Mucosa of stomach (tissue), 1 donor: ENCODE measurements at regions not wholly inside any gene's neighbourhood (a gene's known extent, or its start where the extent isn't known, plus 50 kb on each side); places are given as distances from the start of the nearest gene placed in this dataset.
"Not testable (repeated sequence)": the region's sequence is repeated elsewhere in the genome, so short reads cannot be mapped to it uniquely, and the experiment has no call there.

ENCODE experiments used
- H3K27me3 ChIP-seq: one replicate; pipeline ENCODE4 v1.7.0; 2013; ENCODE audit warnings: mild to moderate bottlenecking, low read length; ENCODE audit not compliant: control insufficient read depth, insufficient read depth
- H3K36me3 ChIP-seq: one replicate; pipeline ENCODE4 v1.7.0; 2013; ENCODE audit warnings: low read length; ENCODE audit not compliant: control insufficient read depth, insufficient read depth
- H3K4me1 ChIP-seq: one replicate; pipeline ENCODE4 v1.7.0; 2013; ENCODE audit warnings: mild to moderate bottlenecking, low read length; ENCODE audit not compliant: control insufficient read depth, insufficient read depth
- H3K4me3 ChIP-seq: one replicate; pipeline ENCODE4 v1.7.0; 2013; ENCODE audit warnings: low read length
- H3K9ac ChIP-seq: one replicate; pipeline ENCODE4 v1.7.0; 2013; ENCODE audit warnings: mild to moderate bottlenecking, low read length, moderate library complexity
- H3K9me3 ChIP-seq: one replicate; pipeline ENCODE4 v1.7.0; 2013; ENCODE audit warnings: mild to moderate bottlenecking, low read length, moderate library complexity; ENCODE audit not compliant: control insufficient read depth
- donor health status: Pancreatic carcinoma.

DNA sequence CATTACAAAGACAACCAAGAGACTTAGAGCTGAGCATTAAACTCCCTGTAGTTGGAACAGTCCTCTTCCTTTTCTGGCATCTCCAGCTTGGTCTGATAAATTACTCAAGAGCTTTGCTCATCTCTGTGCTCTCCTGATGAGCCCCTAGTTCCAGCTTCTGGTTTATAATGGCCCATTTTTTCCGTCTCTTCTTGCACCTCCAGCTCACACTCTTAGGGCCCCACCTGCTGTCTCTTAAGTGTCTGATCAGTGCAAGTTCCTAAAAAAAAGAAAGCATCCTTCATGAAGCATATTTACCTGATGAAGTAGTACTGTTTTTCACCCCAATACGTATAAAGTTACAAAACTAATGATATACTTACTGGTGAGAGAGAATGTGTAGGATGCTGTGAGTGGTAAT is 822.9 kb downstream of the RNF144A start:
- H3K4me1 ChIP-seq: no peaks in the 10 kb centered on the region
- no peak overlapping the region for H3K9ac ChIP-seq
- no peaks in the 10 kb centered on the region for H3K27me3 ChIP-seq
- H3K4me3 ChIP-seq: no peak overlapping the region
- no peaks in the 10 kb centered on the region for H3K36me3 ChIP-seq
- H3K9me3 ChIP-seq: no peaks in the 10 kb centered on the region

- no peaks in the 10 kb centered on the region for H3K27me3 ChIP-seq
- H3K9ac ChIP-seq: no peak overlapping the region
- no peaks in the 10 kb centered on the region for H3K9me3 ChIP-seq
- H3K36me3 ChIP-seq: no peaks in the 10 kb centered on the region
- H3K4me1 ChIP-seq: no peaks in the 10 kb centered on the region
- H3K4me3 ChIP-seq: no peak overlapping the region
These were observed 825.1 kb downstream of the RNF144A start for GRCh38 chr2:7742301-7742700.

- H3K4me1 ChIP-seq: no peaks in the 10 kb centered on the region
- H3K27me3 ChIP-seq: no peaks in the 10 kb centered on the region
- H3K4me3 ChIP-seq: no peak overlapping the region
- no peak overlapping the region for H3K9ac ChIP-seq
- H3K36me3 ChIP-seq: no peaks in the 10 kb centered on the region
- H3K9me3 ChIP-seq: no peaks in the 10 kb centered on the region
These were observed 827.6 kb downstream of the RNF144A start for GRCh38 chr2:7744827-7745226.

GRCh38 chr2:7745369-7745768 is 828.2 kb downstream of the RNF144A start:
- no peak overlapping the region for H3K9ac ChIP-seq
- no peaks in the 10 kb centered on the region for H3K4me1 ChIP-seq
- no peaks in the 10 kb centered on the region for H3K36me3 ChIP-seq
- no peak overlapping the region for H3K4me3 ChIP-seq
- H3K27me3 ChIP-seq: no peaks in the 10 kb centered on the region
- H3K9me3 ChIP-seq: no peaks in the 10 kb centered on the region

GRCh38 chr2:7748717-7749415 is 831.7 kb downstream of the RNF144A start:
- Histone ChIP-seq H3K27me3 (no peaks in the 10 kb centered on the region), H3K36me3 (no peaks in the 10 kb centered on the region), H3K4me3 (no peak overlapping the region), H3K4me1 (no peaks in the 10 kb centered on the region), H3K9ac (no peak overlapping the region), H3K9me3 (no peaks in the 10 kb centered on the region)

DNA sequence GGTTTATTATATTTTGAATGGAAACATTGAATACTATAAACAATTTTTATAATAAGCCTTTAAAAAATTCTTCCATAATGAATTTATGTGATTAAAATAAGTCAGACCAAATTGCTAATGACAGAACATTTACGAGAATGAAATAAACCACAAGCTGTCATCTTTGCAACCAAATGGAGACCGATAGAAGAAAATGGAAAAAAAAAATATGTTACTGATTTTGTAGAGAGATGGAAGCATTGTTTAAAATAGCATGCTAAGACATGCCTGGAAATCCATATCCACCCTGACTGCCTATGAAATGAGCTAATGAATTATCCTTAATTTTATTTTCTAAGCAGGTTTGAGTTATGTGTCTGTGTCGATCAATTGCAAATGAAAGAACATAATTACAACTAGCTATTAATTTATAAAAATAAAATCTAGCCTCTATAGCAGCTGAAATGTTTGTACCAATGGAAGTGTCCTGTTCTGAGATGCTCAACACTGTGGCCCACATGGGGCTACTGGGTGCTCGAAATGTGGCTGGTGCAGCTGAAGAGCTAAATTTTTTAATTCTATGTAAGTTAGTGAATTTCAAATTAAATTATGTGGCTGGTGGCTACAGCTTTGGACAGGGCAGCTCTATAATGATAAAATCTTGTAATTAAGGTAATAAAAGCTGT is 832.8 kb downstream of the RNF144A start:
- no peaks in the 10 kb centered on the region for H3K4me1 ChIP-seq
- no peaks in the 10 kb centered on the region for H3K9me3 ChIP-seq
- no peaks in the 10 kb centered on the region for H3K27me3 ChIP-seq
- H3K9ac ChIP-seq: no peak overlapping the region
- H3K4me3 ChIP-seq: no peak overlapping the region
- H3K36me3 ChIP-seq: no peaks in the 10 kb centered on the region

- H3K9ac ChIP-seq: no peak overlapping the region
- no peaks in the 10 kb centered on the region for H3K36me3 ChIP-seq
- no peaks in the 10 kb centered on the region for H3K9me3 ChIP-seq
- H3K4me1 ChIP-seq: no peaks in the 10 kb centered on the region
- H3K27me3 ChIP-seq: no peaks in the 10 kb centered on the region
- H3K4me3 ChIP-seq: no peak overlapping the region
These were observed 835.1 kb downstream of the RNF144A start for GRCh38 chr2:7752291-7752690.

- no peaks in the 10 kb centered on the region for H3K9me3 ChIP-seq
- H3K4me3 ChIP-seq: no peak overlapping the region
- no peaks in the 10 kb centered on the region for H3K36me3 ChIP-seq
- H3K27me3 ChIP-seq: no peaks in the 10 kb centered on the region
- H3K4me1 ChIP-seq: no peaks in the 10 kb centered on the region
- no peak overlapping the region for H3K9ac ChIP-seq
These were observed 836.6 kb downstream of the RNF144A start for GRCh38 chr2:7753777-7754176.

DNA sequence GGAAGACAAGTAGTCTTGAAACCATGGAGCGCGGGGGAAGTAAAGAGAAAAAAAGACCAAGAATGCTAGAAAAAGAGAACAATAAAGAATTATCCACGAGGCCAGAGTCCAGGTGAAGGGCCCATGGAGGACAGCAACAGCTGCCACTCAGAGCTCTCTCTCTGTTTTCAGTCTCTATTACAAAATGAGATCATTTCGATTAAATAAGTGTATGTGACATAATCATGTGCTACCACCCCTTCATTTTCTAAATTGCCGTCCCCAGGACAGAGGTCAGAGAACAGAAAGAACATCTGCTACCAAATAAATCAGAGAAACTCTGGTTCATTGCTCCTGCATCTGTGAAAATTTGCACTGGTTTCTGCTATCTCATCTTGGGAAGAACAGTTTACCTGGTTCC is 838.7 kb downstream of the RNF144A start:
- H3K4me1 ChIP-seq: no peaks in the 10 kb centered on the region
- no peaks in the 10 kb centered on the region for H3K9me3 ChIP-seq
- H3K27me3 ChIP-seq: no peaks in the 10 kb centered on the region
- no peaks in the 10 kb centered on the region for H3K36me3 ChIP-seq
- no peak overlapping the region for H3K9ac ChIP-seq
- H3K4me3 ChIP-seq: no peak overlapping the region

DNA sequence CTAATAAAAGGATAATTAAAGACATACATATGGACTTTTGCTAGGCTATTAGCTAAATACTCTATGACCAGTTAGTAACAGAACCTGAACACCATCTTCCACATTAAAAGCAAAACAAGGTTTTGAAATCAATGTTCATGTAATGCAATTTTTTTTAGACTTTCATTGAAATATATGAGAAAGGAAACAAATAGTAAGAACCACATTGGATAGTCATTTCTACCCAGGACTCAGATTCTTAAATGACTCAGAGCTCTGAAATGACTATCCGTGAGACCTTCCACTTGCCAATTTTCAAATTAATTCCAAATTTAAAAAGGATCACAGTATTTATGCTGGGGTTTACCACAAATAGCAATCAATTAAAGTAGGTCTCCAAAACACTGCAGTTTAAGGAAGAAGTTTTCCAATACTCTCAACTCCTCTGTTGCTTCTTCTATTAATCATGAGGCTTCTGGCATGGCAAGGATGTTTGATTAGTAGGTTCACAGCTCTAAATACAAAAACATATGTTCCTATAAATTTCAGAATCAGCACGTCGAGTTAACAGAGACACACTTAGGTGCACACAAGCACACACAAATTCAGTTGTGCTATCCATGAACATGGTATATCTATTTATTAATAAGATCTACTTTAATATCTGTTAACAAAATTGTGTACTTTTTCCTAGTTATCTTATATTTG is 841.0 kb downstream of the RNF144A start:
- no peaks in the 10 kb centered on the region for H3K27me3 ChIP-seq
- no peaks in the 10 kb centered on the region for H3K36me3 ChIP-seq
- no peaks in the 10 kb centered on the region for H3K4me1 ChIP-seq
- no peak overlapping the region for H3K4me3 ChIP-seq
- no peaks in the 10 kb centered on the region for H3K9me3 ChIP-seq
- H3K9ac ChIP-seq: no peak overlapping the region

DNA sequence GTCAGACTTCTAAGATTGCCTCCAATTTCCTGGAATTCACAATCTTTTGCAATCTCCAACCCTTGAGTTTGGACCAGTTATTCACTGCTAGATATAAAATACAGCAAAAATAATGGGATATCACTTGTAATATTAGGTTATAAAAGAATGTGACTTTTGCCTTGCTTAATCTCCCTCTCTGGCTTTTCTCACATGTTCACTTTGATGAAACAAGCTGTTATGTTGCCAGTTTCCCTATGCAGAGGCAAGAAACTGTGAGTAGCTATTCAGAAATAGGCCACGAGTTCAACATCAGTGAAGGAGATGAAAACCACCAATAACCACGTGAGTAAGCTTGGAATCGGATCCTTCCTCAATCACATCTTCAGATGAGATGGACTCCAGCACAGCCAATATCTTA is 842.7 kb downstream of the RNF144A start:
- Histone ChIP-seq H3K9ac (no peak overlapping the region), H3K4me1 (no peaks in the 10 kb centered on the region), H3K9me3 (no peaks in the 10 kb centered on the region), H3K4me3 (no peak overlapping the region), H3K36me3 (no peaks in the 10 kb centered on the region), H3K27me3 (no peaks in the 10 kb centered on the region)

GRCh38 chr2:7763418-7763817 is 846.2 kb downstream of the RNF144A start:
- not testable (repeated sequence) for H3K4me1 ChIP-seq, H3K4me3 ChIP-seq, H3K27me3 ChIP-seq, H3K9ac ChIP-seq, H3K9me3 ChIP-seq, H3K36me3 ChIP-seq
